H9 (cell line): ENCODE measurements at regions not wholly inside any gene's neighbourhood (a gene's known extent, or its start where the extent isn't known, plus 50 kb on each side); places are given as distances from the start of the nearest gene placed in this dataset.

ENCODE experiments used
- DNase-seq: peaks from one replicate; pipeline ENCODE4 v3.0.0-alpha.2; 2017
- H2AFZ ChIP-seq: one replicate; pipeline ENCODE4 v1.6.1; 2013; ENCODE audit warnings: mild to moderate bottlenecking, low read length, control low read depth, moderate library complexity
- H2AK5ac ChIP-seq: 2 replicates; pipeline ENCODE4 v1.6.1; 2013; ENCODE audit warnings: low read length, control low read depth, mixed read lengths; ENCODE audit not compliant: insufficient read length
- H2BK120ac ChIP-seq: one replicate; pipeline ENCODE4 v1.6.1; 2013; ENCODE audit warnings: low read depth, mild to moderate bottlenecking, low read length, control low read depth, inconsistent platforms; ENCODE audit not compliant: poor library complexity, severe bottlenecking
- H2BK12ac ChIP-seq: 2 replicates; pipeline ENCODE4 v1.6.1; 2013; ENCODE audit warnings: low read length, control low read depth, mixed read lengths, low read depth; ENCODE audit not compliant: insufficient read length
- H2BK15ac ChIP-seq: 2 replicates; pipeline ENCODE4 v1.6.1; 2013; ENCODE audit warnings: low read depth, low read length, control low read depth
- H2BK20ac ChIP-seq: one replicate; pipeline ENCODE4 v1.6.1; 2013; ENCODE audit warnings: low read depth, mild to moderate bottlenecking, low read length, control low read depth, inconsistent platforms; ENCODE audit not compliant: poor library complexity, severe bottlenecking
- H2BK5ac ChIP-seq: 2 replicates; pipeline ENCODE4 v1.6.1; 2013; ENCODE audit warnings: low read length, control low read depth, mixed read lengths; ENCODE audit not compliant: insufficient read length
- H3K14ac ChIP-seq: 2 replicates; pipeline ENCODE4 v1.6.1; 2013; ENCODE audit warnings: low read length, control low read depth; ENCODE audit not compliant: insufficient read depth
- H3K18ac ChIP-seq: 2 replicates; pipeline ENCODE4 v1.6.1; 2013; ENCODE audit warnings: low read depth, mild to moderate bottlenecking, mixed read lengths, low read length, control low read depth; ENCODE audit not compliant: insufficient read length
- H3K23ac ChIP-seq: 2 replicates; pipeline ENCODE4 v1.6.1; 2013; ENCODE audit warnings: low read length, control low read depth, mixed read lengths, low read depth; ENCODE audit not compliant: insufficient read length
- H3K23me2 ChIP-seq: 2 replicates; pipeline ENCODE4 v1.6.1; 2013; ENCODE audit warnings: low read depth, mild to moderate bottlenecking, mixed read lengths, low read length, control low read depth; ENCODE audit not compliant: insufficient read length, poor library complexity, severe bottlenecking
- H3K27ac ChIP-seq: 2 replicates; pipeline ENCODE4 v1.5.1; 2013; ENCODE audit warnings: low read length, control low read depth, mixed read lengths, low read depth; ENCODE audit not compliant: insufficient read length
- H3K27me3 ChIP-seq: 2 replicates; pipeline ENCODE4 v1.6.1; 2013; ENCODE audit warnings: low read length, control low read depth, inconsistent platforms; ENCODE audit not compliant: insufficient read depth
- H3K4ac ChIP-seq: 2 replicates; pipeline ENCODE4 v1.6.1; 2013; ENCODE audit warnings: low read depth, mild to moderate bottlenecking, control low read depth, inconsistent platforms, low read length, moderate library complexity
- H3K4me1 ChIP-seq: 2 replicates; pipeline ENCODE4 v1.6.1; 2013; ENCODE audit warnings: low read length, control low read depth, inconsistent platforms; ENCODE audit not compliant: insufficient read depth
- H3K4me2 ChIP-seq: 2 replicates; pipeline ENCODE4 v1.6.1; 2013; ENCODE audit warnings: low read length, control low read depth, mixed read lengths; ENCODE audit not compliant: insufficient read length, insufficient read depth
- H3K56ac ChIP-seq: 2 replicates; pipeline ENCODE4 v1.6.1; 2013; ENCODE audit warnings: low read depth, mild to moderate bottlenecking, mixed read lengths, low read length, control low read depth; ENCODE audit not compliant: insufficient read length
- H3K79me1 ChIP-seq: 2 replicates; pipeline ENCODE4 v1.6.1; 2013; ENCODE audit warnings: low read depth, mild to moderate bottlenecking, moderate library complexity, low read length, control low read depth, inconsistent platforms; ENCODE audit not compliant: insufficient read depth, poor library complexity, severe bottlenecking
- H3K79me2 ChIP-seq: 2 replicates; pipeline ENCODE4 v1.6.1; 2013; ENCODE audit warnings: low read length, control low read depth, inconsistent platforms; ENCODE audit not compliant: insufficient read depth
- H3K9ac ChIP-seq: 2 replicates; pipeline ENCODE4 v1.6.1; 2013; ENCODE audit warnings: low read length, control low read depth, mixed read lengths; ENCODE audit not compliant: insufficient read length; ENCODE audit errors: extremely low read depth
- H3K9me3 ChIP-seq: one replicate; pipeline ENCODE4 v1.6.1; 2013; ENCODE audit warnings: low read depth, low read length, inconsistent platforms; ENCODE audit not compliant: control insufficient read depth
- H3T11ph ChIP-seq: one replicate; pipeline ENCODE4 v1.6.1; 2013; ENCODE audit warnings: mild to moderate bottlenecking, low read length, control low read depth, inconsistent platforms
- H4K20me1 ChIP-seq: one replicate; pipeline ENCODE4 v1.6.1; 2013; ENCODE audit not compliant: control insufficient read depth, insufficient read length, insufficient read depth
- H4K5ac ChIP-seq: 2 replicates; pipeline ENCODE4 v1.6.1; 2013; ENCODE audit warnings: low read depth, mild to moderate bottlenecking, mixed read lengths, low read length, control low read depth; ENCODE audit not compliant: insufficient read length
- H4K8ac ChIP-seq: replicated peaks from 2 replicates; pipeline ENCODE4 v1.6.1; 2013; ENCODE audit warnings: low read length, control low read depth, mixed read lengths, low read depth; ENCODE audit not compliant: insufficient read length
- H4K91ac ChIP-seq: 2 replicates; pipeline ENCODE4 v1.6.1; 2013; ENCODE audit warnings: low read depth, mild to moderate bottlenecking, moderate library complexity, mixed read lengths, low read length, control low read depth; ENCODE audit not compliant: insufficient read length
- H3K27ac Mint-ChIP-seq, 3 experiments: 2 replicates in 2 of 3; 3 replicates in 1 of 3; pipeline ENCODE4 v1.8.0; 2020 to 2021; ENCODE audit warnings: mixed read lengths in 3 of 3, mild to moderate bottlenecking in 1 of 3, moderate library complexity in 1 of 3
- H3K27me3 Mint-ChIP-seq: 2 replicates; pipeline ENCODE4 v1.8.0; 2021; ENCODE audit warnings: low read depth, mild to moderate bottlenecking, moderate library complexity, mixed read lengths
- H3K36me3 Mint-ChIP-seq, 3 experiments: 2 replicates in 2 of 3; 3 replicates in 1 of 3; pipeline ENCODE4 v1.8.0; 2020 to 2021; ENCODE audit warnings: low read depth in 3 of 3, mixed read lengths in 3 of 3; ENCODE audit not compliant: insufficient read depth in 1 of 3
- H3K4me1 Mint-ChIP-seq, 2 experiments: 2 replicates each; pipeline ENCODE4 v1.8.0; 2020; ENCODE audit warnings: mixed read lengths in 2 of 2
- H3K4me3 Mint-ChIP-seq, 2 experiments: 2 replicates in 1 of 2; 3 replicates in 1 of 2; pipeline ENCODE4 v1.8.0; 2020 to 2021; ENCODE audit warnings: mild to moderate bottlenecking in 2 of 2, mixed read lengths in 2 of 2, moderate library complexity in 1 of 2
- H3K9me3 Mint-ChIP-seq, 2 experiments: 2 replicates in 1 of 2; 3 replicates in 1 of 2; pipeline ENCODE4 v1.8.0; 2020; ENCODE audit warnings: mild to moderate bottlenecking in 2 of 2, mixed read lengths in 2 of 2, moderate library complexity in 1 of 2
- CTCF ChIP-seq: fragments of 200-600 bp; sonication (generic); conservative IDR thresholded peaks from 3 replicates; pipeline ENCODE4 v1.8.0; 2021; ENCODE audit warnings: antibody characterized with exemption, mild to moderate bottlenecking
- WGBS: extraction: QIAGEN DNeasy Blood & Tissue Kit; methylation state at CpG from one replicate; pipeline ENCODE4 v1.1.7; 2013; ENCODE audit warnings: missing lambda C conversion rate, low lambda C conversion rate, mixed read lengths; ENCODE audit not compliant: insufficient read length; ENCODE audit errors: extremely low coverage; 5-methylcytosine and 5-hydroxymethylcytosine counted together

GRCh38 chr1:87707411-87707810, 378.7 kb downstream of the LMO4 start:
- H3K27me3 Mint-ChIP-seq: no peaks in the 10 kb centered on the region
- no peak overlapping the region for H4K8ac ChIP-seq
- DNase-seq: no peak
- H3K4me1 Mint-ChIP-seq: peaks cover 3 to 7% of the 10 kb centered on the region in 2 experiments; a peak in 3 of 4 replicates
- no peak overlapping the region for H3T11ph ChIP-seq
- H3K18ac ChIP-seq: no peak overlapping the region
- H3K27ac Mint-ChIP-seq: no peak overlapping the region
- no peaks in the 10 kb centered on the region for H3K79me2 ChIP-seq
- no peaks in the 10 kb centered on the region for H3K4me1 ChIP-seq
- no peaks in the 10 kb centered on the region for H3K79me1 ChIP-seq
- no peak overlapping the region for H2BK15ac ChIP-seq
- no peak overlapping the region for H2BK20ac ChIP-seq
- H2BK5ac ChIP-seq: no peak overlapping the region
- no peak overlapping the region for H3K4me3 Mint-ChIP-seq
- H3K9me3 Mint-ChIP-seq: peaks cover 6 to 17% of the 10 kb centered on the region in 2 experiments; a peak in 4 of 5 replicates
- H2AK5ac ChIP-seq: no peak overlapping the region
- H3K27me3 ChIP-seq: no peaks in the 10 kb centered on the region
- H4K5ac ChIP-seq: no peak overlapping the region
- no peak overlapping the region for H3K9ac ChIP-seq
- H3K56ac ChIP-seq: no peak overlapping the region
- no CpG with 5 or more reads among the region's 7 CpGs for WGBS
- no peak overlapping the region for H3K27ac ChIP-seq
- H2AFZ ChIP-seq: no peak overlapping the region
- H3K14ac ChIP-seq: no peak overlapping the region
- no peak for TF ChIP-seq CTCF
- H4K91ac ChIP-seq: no peak overlapping the region
- no peak overlapping the region for H3K4me2 ChIP-seq
- H3K23me2 ChIP-seq: no peaks in the 10 kb centered on the region
- H3K36me3 Mint-ChIP-seq: peaks cover 3 to 15% (median 5%) of the 10 kb centered on the region in 3 experiments
- no peak overlapping the region for H2BK120ac ChIP-seq
- H4K20me1 ChIP-seq: no peaks in the 10 kb centered on the region
- H3K4ac ChIP-seq: no peak overlapping the region
- no peak overlapping the region for H2BK12ac ChIP-seq
- no peaks in the 10 kb centered on the region for H3K9me3 ChIP-seq
- H3K23ac ChIP-seq: no peak overlapping the region
